HepG2 (cell line): ENCODE measurements at regions not wholly inside any gene's neighbourhood (a gene's known extent, or its start where the extent isn't known, plus 50 kb on each side); places are given as distances from the start of the nearest gene placed in this dataset.

ENCODE experiments used
- ATAC-seq: fragments of 200-7000 bp; cut with Tn5 transposase; 3 replicates; pipeline ENCODE4 v1.9.1; 2020; ENCODE audit warnings: mild to moderate bottlenecking, moderate library complexity
- BruUV-seq: library from RNA; stranded (reverse); fragments of 400-500 nt; replicated peaks from 2 replicates; lab custom pipeline; 2021; lab: Mats Ljungman, UMichigan
- CTCF ChIA-PET: fragments of 300-600 bp; formaldehyde crosslinking; extraction: SDS; loops from one replicate; lab custom pipeline; 2021; ENCODE audit warnings: low total read pairs, inconsistent platforms, low intra/inter-chr PET ratio; lab: Yijun Ruan, JAX
- POLR2A ChIA-PET: fragments of 350-600 bp; sonication (Branson Sonifier 250); formaldehyde crosslinking; loops from one replicate; lab custom pipeline; 2020; ENCODE audit warnings: antibody characterized with exemption, inconsistent platforms; lab: Yijun Ruan, JAX
- DNase-seq: peaks from one replicate; pipeline ENCODE4 v3.0.0-alpha.2; 2015; ENCODE audit warnings: low spot score
- FAIRE-seq: peaks from 3 replicates; lab custom pipeline; 2011; peaks lifted over from hg19 to GRCh38; lab: Jason Lieb, UNC
- H2AFZ ChIP-seq: one replicate; pipeline ENCODE4 v1.6.1; 2011; ENCODE audit warnings: low read length, inconsistent platforms
- H3K27ac ChIP-seq: fragments of 300-600 bp; 3 replicates; pipeline ENCODE4 v1.8.0; 2011; ENCODE audit warnings: mixed run types, mild to moderate bottlenecking, mixed read lengths, low read length, inconsistent platforms; ENCODE audit not compliant: insufficient read depth; ENCODE audit errors: extremely low read length
- H3K27me3 ChIP-seq, 2 experiments: fragments of 200-600 bp in 1 of 2; 2 replicates in 1 of 2; 3 replicates in 1 of 2; pipeline versions ENCODE4 v1.6.0 to v1.8.0; 2011; ENCODE audit warnings: low read length in 2 of 2, mild to moderate bottlenecking in 2 of 2, moderate library complexity in 2 of 2, inconsistent platforms in 1 of 2; ENCODE audit not compliant: insufficient read depth in 2 of 2, control insufficient read depth in 1 of 2
- H3K36me3 ChIP-seq, 2 experiments: fragments of 200-600 bp in 1 of 2; replicated peaks in 1 of 2; 2 replicates in 1 of 2; 3 replicates in 1 of 2; pipeline versions ENCODE4 v1.5.1 to v1.8.0; 2011; ENCODE audit warnings: low read length in 2 of 2, inconsistent platforms in 1 of 2; ENCODE audit not compliant: insufficient read depth in 2 of 2, control insufficient read depth in 1 of 2
- H3K4me1 ChIP-seq: 2 replicates; pipeline ENCODE4 v1.5.1; 2012; ENCODE audit warnings: low read length, inconsistent platforms; ENCODE audit not compliant: insufficient read depth
- H3K4me2 ChIP-seq: 2 replicates; pipeline ENCODE4 v1.6.0; 2011; ENCODE audit warnings: low read depth, low read length, inconsistent platforms
- H3K4me3 ChIP-seq, 3 experiments: fragments of 200-600 bp in 1 of 3; sonication (generic), shearing (Covaris generic) in 1 of 3; replicated peaks in 1 of 3; 2 replicates each; pipeline ENCODE4 v1.5.1; 2011 to 2016; ENCODE audit warnings: low read length in 3 of 3, inconsistent platforms in 2 of 3, low read depth in 2 of 3, mild to moderate bottlenecking in 2 of 3, control low read depth in 1 of 3, mixed read lengths in 1 of 3; ENCODE audit not compliant: insufficient read depth in 1 of 3
- H3K79me2 ChIP-seq: one replicate; pipeline ENCODE4 v1.6.1; 2011; ENCODE audit warnings: low read length, inconsistent platforms; ENCODE audit not compliant: insufficient read depth
- H3K9ac ChIP-seq: 2 replicates; pipeline ENCODE4 v1.6.0; 2011; ENCODE audit warnings: mild to moderate bottlenecking, low read depth, low read length, inconsistent platforms; ENCODE audit not compliant: insufficient read depth
- H3K9me3 ChIP-seq: 2 replicates; pipeline ENCODE4 v1.5.1; 2012; ENCODE audit warnings: mild to moderate bottlenecking, low read length
- H4K20me1 ChIP-seq: 2 replicates; pipeline ENCODE4 v1.6.0; 2011; ENCODE audit warnings: inconsistent platforms, mild to moderate bottlenecking, low read length, moderate library complexity; ENCODE audit not compliant: insufficient read depth
- ARID2 ChIP-seq: sonication (generic); formaldehyde crosslinking; IDR thresholded peaks from 2 replicates; pipeline ENCODE4 v1.8.1; 2022; ENCODE audit warnings: mild to moderate bottlenecking, missing genetic modification reagents, borderline replicate concordance
- HES4 ChIP-seq: sonication (generic); formaldehyde crosslinking; IDR thresholded peaks from 2 replicates; pipeline ENCODE4 v1.9.0; 2021; ENCODE audit warnings: mild to moderate bottlenecking, missing genetic modification reagents, borderline replicate concordance
- HMG20A ChIP-seq: IDR thresholded peaks from 2 replicates; pipeline ENCODE4 v1.6.1; 2016; ENCODE audit warnings: borderline replicate concordance
- HOXA9 ChIP-seq: sonication (generic); formaldehyde crosslinking; IDR thresholded peaks from 2 replicates; pipeline ENCODE4 v1.8.1; 2022; ENCODE audit warnings: missing genetic modification reagents, mild to moderate bottlenecking, moderate library complexity, borderline replicate concordance
- NCOA2 ChIP-seq: sonication (generic); formaldehyde crosslinking; IDR thresholded peaks from 2 replicates; pipeline ENCODE4 v1.8.0; 2022; ENCODE audit warnings: inconsistent platforms
- ZNF251 ChIP-seq: sonication (generic); formaldehyde crosslinking; IDR thresholded peaks from 2 replicates; pipeline ENCODE4 v1.9.0; 2021; ENCODE audit warnings: mild to moderate bottlenecking, missing genetic modification reagents
- ZNF562 ChIP-seq: sonication (generic); formaldehyde crosslinking; IDR thresholded peaks from 2 replicates; pipeline ENCODE4 v1.8.0; 2022; ENCODE audit warnings: missing genetic modification reagents, borderline replicate concordance
- WGBS: methylation state at CpG from one replicate; pipeline ENCODE4 v1.1.6; 2017; ENCODE audit warnings: low lambda C conversion rate; 5-methylcytosine and 5-hydroxymethylcytosine counted together
- in situ Hi-C: cut with HindIII; loops from 2 replicates; pipeline ENCODE4 v1.10.0; 2017; ENCODE audit warnings: low pct_unique_long_range_greater_than_20kb; ENCODE audit not compliant: extremely low pct_ligation_motif_present
- intact Hi-C: fragments of 100-400 bp; cut with micrococcal nuclease; formaldehyde crosslinking; loops from one replicate; pipeline ENCODE4 v1.10.0; 2022; ENCODE audit not compliant: unreplicated experiment
- TF ChIP-seq, protein P1 (sequence below): sonication (generic); formaldehyde crosslinking; IDR thresholded peaks from 2 replicates; pipeline ENCODE4 v1.9.0; 2021; ENCODE audit warnings: mild to moderate bottlenecking, missing genetic modification reagents
- TF ChIP-seq, protein P2 (sequence below): sonication (generic); formaldehyde crosslinking; IDR thresholded peaks from 2 replicates; pipeline ENCODE4 v1.9.0; 2021; ENCODE audit warnings: missing genetic modification reagents, borderline replicate concordance
- TF ChIP-seq, protein P3 (sequence below): sonication (generic); formaldehyde crosslinking; IDR thresholded peaks from 2 replicates; pipeline ENCODE4 v1.4.0; 2020; ENCODE audit warnings: missing genetic modification reagents

DNA sequence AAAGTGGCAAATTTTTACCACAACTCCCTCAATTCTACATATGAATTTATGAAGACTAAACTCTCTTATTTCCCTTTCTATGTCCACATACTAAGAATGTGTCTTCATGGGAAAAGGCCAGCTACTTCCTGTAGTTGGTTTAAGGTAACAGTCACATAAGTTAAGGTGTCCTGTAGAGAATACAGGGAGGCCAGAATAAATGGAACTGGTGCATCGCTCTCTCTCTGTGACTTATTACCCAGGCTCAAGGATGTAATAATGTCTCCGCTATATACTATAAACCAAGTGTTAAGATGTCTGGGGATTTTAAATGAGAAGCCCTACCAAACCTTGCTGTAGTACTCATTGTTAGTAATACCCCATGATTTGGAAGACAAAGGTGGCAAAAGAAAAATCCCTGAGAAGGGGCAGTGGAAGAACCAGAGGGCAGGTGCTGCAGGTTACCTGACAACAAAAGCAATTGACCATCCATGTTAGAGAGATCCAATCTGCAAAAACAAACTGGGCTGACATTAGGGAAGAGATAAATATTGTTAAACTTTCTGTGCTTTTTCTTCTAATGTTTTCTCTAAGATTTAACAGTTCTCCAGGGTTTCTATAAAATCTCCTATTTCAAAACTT is 372.8 kb downstream of the TMX3 start (continued):
- TF ChIP-seq, protein P1, sequence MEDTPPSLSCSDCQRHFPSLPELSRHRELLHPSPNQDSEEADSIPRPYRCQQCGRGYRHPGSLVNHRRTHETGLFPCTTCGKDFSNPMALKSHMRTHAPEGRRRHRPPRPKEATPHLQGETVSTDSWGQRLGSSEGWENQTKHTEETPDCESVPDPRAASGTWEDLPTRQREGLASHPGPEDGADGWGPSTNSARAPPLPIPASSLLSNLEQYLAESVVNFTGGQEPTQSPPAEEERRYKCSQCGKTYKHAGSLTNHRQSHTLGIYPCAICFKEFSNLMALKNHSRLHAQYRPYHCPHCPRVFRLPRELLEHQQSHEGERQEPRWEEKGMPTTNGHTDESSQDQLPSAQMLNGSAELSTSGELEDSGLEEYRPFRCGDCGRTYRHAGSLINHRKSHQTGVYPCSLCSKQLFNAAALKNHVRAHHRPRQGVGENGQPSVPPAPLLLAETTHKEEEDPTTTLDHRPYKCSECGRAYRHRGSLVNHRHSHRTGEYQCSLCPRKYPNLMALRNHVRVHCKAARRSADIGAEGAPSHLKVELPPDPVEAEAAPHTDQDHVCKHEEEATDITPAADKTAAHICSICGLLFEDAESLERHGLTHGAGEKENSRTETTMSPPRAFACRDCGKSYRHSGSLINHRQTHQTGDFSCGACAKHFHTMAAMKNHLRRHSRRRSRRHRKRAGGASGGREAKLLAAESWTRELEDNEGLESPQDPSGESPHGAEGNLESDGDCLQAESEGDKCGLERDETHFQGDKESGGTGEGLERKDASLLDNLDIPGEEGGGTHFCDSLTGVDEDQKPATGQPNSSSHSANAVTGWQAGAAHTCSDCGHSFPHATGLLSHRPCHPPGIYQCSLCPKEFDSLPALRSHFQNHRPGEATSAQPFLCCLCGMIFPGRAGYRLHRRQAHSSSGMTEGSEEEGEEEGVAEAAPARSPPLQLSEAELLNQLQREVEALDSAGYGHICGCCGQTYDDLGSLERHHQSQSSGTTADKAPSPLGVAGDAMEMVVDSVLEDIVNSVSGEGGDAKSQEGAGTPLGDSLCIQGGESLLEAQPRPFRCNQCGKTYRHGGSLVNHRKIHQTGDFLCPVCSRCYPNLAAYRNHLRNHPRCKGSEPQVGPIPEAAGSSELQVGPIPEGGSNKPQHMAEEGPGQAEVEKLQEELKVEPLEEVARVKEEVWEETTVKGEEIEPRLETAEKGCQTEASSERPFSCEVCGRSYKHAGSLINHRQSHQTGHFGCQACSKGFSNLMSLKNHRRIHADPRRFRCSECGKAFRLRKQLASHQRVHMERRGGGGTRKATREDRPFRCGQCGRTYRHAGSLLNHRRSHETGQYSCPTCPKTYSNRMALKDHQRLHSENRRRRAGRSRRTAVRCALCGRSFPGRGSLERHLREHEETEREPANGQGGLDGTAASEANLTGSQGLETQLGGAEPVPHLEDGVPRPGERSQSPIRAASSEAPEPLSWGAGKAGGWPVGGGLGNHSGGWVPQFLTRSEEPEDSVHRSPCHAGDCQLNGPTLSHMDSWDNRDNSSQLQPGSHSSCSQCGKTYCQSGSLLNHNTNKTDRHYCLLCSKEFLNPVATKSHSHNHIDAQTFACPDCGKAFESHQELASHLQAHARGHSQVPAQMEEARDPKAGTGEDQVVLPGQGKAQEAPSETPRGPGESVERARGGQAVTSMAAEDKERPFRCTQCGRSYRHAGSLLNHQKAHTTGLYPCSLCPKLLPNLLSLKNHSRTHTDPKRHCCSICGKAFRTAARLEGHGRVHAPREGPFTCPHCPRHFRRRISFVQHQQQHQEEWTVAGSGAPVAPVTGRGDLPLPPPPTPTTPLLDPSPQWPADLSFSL (CRISPR knock-in tag), result no peak
- TF ChIP-seq HOXA9 (CRISPR knock-in tag) (no peak), HMG20A (no peak)

DNA sequence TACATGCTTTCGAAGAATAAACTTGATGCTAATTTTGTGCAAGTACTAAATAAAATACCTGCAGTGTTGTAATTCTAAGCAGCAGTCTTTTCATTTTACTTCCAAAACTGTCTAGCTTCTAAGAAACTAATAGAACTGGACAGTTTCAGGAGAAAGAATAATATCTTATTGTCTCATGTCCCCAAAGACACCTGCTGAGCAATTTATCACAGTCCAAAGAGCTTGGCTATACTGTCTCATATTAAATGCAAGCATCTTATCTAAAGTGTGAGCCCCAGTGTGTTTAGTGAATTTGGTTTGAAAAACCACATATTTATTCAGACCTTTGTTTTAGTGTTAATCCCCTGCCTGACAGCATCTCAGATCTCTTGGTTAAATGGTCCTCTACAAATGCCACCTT is 374.3 kb downstream of the TMX3 start:
- no TSS peak for BruUV-seq
- no peak overlapping the region for H2AFZ ChIP-seq
- in situ Hi-C loops, result no loop called here
- no peaks in the 10 kb centered on the region for H4K20me1 ChIP-seq
- H3K4me2 ChIP-seq, result no peak overlapping the region
- no peak overlapping the region for H3K9ac ChIP-seq
- no peak overlapping the region for H3K4me3 ChIP-seq
- ATAC-seq (no peak), FAIRE-seq (no peak), DNase-seq (no peak)
- POLR2A ChIA-PET, result no interaction called here
- no peaks in the 10 kb centered on the region for H3K36me3 ChIP-seq
- H3K27ac ChIP-seq, result no peak overlapping the region
- 15% methylated on average over 1 of the region's 1 CpG for WGBS
- H3K27me3 ChIP-seq, result no peaks in the 10 kb centered on the region
- intact Hi-C loops, result no loop called here
- H3K4me1 ChIP-seq, result no peaks in the 10 kb centered on the region
- H3K9me3 ChIP-seq, result no peaks in the 10 kb centered on the region
- CTCF ChIA-PET, result no interaction called here
- H3K79me2 ChIP-seq, result no peaks in the 10 kb centered on the region
- TF ChIP-seq, protein P2, sequence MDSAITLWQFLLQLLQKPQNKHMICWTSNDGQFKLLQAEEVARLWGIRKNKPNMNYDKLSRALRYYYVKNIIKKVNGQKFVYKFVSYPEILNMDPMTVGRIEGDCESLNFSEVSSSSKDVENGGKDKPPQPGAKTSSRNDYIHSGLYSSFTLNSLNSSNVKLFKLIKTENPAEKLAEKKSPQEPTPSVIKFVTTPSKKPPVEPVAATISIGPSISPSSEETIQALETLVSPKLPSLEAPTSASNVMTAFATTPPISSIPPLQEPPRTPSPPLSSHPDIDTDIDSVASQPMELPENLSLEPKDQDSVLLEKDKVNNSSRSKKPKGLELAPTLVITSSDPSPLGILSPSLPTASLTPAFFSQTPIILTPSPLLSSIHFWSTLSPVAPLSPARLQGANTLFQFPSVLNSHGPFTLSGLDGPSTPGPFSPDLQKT, result no peak
- TF ChIP-seq NCOA2 (CRISPR knock-in tag) (no peak), ZNF251 (CRISPR knock-in tag) (no peak), ZNF562 (CRISPR knock-in tag) (no peak), HES4 (CRISPR knock-in tag) (no peak), ARID2 (CRISPR knock-in tag) (no peak)
- TF ChIP-seq, protein P3, sequence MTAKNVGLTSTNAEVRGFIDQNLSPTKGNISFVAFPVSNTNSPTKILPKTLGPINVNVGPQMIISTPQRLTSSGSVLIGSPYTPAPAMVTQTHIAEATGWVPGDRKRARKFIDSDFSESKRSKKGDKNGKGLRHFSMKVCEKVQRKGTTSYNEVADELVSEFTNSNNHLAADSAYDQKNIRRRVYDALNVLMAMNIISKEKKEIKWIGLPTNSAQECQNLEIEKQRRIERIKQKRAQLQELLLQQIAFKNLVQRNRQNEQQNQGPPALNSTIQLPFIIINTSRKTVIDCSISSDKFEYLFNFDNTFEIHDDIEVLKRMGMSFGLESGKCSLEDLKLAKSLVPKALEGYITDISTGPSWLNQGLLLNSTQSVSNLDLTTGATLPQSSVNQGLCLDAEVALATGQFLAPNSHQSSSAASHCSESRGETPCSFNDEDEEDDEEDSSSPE (CRISPR knock-in tag), result no peak
